ENCODE measurements at regions not wholly inside any gene's neighbourhood (a gene's known extent, or its start where the extent isn't known, plus 50 kb on each side); places are given as distances from the start of the nearest gene placed in this dataset.
"Not testable (repeated sequence)": the region's sequence is repeated elsewhere in the genome, so short reads cannot be mapped to it uniquely, and the experiment has no call there.

DNA sequence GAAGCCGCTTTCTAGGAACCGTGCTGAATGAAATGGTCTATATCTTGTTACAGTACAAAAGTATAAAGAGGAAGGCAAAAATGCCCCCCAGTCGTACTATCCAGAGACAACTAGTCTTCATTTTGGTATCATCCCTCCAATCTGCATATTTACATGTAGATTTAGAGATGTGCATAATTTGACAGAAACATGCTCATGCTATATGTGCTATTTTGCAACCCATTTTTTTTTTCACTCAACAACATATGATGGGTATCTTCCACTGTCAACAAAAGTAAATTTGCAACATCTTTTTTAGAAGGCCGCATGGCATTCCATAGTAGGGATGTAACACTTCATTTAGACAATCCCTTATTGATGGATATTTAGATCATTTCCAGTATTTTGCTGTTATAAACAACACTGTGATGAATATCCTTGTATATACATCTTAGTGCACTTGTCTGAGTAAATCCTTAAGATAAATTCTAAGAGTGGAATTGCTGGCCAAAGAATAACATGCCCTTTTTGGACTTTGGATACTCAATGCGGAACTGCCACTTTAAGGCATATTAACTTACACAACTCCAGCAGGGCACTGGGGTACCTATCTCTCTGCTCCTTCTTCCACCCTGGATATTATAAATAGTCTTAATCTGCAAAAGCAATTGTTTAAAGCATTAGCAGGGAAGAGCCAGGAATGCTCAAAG is 71.1 kb upstream of the SH3PXD2B start:
- no peak for DNase-seq

DNA sequence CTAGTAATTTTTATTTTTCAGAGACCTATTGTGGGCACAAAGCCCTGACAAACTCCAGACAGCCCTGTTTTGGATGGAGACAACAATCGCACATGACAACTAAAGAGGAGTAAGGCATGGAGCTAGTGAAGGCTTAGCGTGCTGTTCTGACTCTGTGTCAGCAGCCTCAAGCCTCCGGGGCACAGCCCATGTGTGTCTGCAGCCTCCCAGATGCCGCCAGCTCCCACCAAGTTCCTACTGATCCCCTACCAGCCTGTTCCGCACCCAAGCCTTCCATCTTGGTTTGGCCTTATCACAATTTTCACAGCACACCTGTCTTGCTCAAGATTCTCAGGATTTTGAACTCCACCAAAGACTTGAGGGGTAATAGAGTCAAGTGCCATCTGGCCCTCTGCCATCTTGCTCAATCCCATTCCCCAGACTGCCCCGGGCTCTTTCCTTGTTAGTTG is 70.3 kb upstream of the SH3PXD2B start:
- DNase-seq, result no peak

DNA sequence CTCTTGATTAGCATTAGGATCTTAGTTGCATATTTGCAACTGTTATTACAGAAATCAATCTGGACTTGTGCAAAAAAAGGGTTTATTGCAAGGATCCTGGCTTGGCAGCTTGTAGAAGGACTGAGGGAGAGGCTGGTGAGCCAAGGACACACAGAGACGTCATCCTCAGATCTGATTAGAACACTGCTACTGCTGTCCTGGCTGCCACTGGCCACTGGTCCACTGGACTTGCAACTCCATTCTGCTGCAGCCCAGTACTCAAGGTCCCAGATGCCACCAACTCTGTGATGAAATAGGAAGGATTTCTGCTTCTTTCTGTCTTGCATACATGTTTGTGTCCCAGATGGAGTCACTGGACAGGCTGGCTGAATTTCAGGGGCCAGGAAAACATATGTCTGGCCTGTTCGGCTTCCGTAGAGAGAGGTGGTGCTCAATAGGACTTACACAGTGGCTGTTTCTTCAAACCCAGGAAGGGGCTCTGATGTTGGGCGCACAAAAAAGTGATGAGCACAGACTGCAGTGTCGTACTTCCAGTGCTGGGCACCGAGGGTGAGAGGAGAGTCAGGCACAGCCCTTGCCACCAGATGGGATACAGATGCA is 68.9 kb upstream of the SH3PXD2B start:
- no peak for DNase-seq

DNA sequence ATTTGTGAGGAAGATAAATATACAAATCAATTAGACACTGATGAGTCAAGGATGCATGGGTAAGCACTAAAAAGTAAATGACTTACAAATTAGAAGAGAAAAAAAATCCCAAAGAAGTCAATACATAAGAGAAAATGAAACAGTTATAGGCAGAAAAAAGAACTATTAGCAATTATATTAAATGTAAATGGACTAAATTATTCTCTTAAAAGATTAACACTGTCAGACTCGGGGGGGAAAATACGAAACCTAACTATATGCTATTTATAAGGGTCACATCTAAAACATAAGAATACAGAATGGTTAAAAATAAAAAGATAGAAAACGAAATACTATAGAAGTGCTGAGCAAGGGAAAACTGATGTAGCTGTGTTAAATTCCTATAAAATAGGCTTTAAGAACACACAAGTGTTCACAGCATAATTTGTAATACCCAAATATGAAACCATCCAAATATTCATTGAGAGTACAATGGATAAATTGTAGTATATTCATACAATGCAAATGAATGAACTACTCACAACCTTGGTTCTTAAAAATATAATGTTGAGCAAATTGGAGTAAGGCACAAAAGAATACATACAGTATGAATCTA is 67.1 kb upstream of the SH3PXD2B start:
- DNase-seq, result no peak

DNA sequence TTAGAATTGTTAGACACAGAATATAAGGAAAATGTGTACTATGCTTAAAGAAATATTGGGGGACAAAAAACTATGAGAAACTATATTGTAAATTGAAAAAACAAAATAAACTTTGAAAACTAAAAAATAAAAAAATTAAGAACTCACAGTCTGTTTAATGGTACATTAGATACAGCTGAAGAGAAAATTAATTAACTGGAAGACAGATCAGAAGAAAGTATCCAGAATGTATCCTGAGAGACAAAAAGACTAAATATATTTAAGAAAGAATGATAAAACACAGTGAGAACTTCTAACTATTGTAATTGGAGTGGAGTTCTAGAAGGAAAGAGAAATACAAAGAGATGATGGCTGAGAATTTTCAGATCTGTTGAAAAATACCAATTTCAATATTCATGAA is 57.6 kb upstream of the SH3PXD2B start:
- DNase-seq, result no peak

DNA sequence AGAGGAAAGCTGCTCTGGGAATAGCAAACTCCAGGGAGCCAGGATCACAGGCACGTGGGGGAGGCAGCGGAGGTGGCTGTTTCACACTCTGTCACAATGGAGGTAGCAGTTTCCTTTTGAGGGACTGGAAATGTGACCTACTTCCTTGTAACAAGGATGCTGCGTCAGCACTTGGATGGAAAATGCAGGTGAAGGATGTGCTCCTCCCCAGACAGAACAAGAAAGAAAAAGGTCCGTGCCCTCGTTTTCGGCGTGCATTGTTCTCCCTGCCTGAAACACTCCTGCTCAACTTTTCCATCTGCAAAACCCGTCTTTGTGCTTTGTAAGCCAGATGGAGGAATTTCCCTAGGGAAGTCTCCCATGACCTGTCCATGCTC is 55.1 kb upstream of the SH3PXD2B start:
- DNase-seq, result no peak

DNA sequence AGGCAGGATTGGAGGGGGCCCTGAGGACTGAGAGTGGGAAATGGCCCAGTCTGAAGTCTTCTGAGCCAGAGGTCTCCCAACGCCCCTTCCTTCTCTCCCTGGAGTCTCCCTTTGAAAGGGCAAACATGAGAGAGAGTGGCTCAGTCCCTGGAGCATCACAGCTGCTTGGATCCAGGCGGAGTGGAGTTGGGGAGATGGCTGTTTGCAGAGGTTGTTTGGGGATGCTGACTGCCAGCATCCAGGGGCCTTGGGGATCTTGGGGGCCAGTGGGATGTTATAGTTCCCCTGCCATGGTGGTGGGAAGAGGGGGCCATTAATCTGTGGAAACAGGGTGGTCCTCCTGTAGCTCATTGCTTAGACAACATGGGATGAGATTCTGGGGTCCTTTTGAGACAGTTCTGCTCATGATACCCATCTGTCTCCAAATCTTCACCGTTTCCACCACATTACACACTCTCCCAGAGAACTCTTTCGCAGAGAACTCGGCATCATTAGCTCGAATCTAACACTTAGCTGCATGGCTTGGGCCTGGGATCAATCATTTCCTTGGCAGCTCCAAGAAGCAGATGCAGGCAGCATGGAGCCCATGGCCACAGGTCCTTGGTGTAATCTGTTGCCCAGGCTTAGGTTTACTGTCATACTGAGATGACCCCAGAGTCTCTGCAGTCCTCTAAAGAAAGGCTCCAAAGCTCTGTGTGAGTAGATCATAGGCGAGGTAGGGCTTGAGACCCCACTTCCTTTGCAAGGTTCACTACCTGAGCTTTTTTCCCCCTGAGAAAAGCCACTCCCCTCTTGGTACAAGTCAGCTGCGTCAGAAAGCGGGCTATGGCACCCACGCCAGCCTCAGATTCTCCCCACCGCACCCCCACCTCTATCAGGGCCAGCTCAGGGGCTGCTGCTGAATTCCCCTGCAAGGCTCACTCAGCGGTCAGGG is 54.4 kb upstream of the SH3PXD2B start:
- DNase-seq, result no peak

DNA sequence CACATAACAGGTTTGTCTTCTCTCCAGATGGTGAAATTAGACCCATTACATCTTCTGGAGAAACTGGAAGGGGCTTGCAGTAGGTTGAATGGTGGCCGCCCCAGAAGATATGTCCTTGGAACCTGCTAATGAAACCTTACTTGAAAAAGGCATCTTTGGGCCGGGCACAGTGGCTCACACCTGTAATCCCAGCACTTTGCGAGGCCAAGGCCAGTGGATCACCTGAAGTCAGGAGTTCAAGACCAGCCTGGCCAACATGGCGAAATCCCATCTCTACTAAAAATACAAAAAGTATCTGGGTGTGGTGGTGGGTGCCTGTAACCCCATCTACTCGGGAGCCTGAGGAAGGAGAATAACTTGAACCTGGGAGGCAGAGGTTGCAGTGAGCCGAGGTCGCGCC is 53.2 kb upstream of the SH3PXD2B start:
- DNase-seq, result not testable (repeated sequence)

DNA sequence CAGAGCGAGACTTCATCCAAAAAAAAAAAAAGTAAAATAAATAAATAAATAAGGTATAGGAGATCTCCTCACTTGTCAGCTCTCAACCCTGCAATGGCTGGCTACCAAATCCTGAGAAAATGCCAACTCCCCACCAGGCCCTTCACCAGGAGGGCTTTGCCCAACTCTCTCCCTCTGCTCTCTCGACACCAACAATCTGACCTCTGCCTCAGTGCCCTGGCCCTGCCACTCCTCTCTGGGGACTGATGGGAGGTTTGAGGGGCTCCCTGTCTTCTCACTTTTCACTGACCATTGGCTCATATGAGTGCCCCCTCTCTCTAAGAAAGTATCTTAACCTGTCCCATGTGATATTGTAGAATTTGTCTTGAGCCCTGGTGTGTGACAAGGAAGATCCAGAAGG is 52.6 kb upstream of the SH3PXD2B start:
- no peak for DNase-seq

DNA sequence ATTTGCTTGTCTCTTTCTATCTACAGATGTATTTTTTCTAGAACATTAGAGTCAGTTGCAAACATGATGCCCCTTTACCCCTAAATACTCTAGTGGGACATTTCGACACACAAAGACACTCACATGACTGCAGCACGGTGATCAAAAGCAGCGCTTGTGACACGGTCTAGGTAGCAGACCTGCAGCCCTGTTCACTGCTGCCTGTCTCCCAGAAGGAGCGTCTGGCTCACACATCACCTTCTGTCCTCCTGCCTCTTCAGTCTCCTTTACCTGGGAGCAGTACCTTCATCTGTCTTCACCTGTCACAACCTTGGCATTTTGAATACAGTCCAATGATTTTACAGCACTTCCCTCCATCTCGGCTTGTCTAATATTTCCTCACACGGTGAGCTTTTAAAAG is 51.9 kb upstream of the SH3PXD2B start:
- no peak for DNase-seq

DNA sequence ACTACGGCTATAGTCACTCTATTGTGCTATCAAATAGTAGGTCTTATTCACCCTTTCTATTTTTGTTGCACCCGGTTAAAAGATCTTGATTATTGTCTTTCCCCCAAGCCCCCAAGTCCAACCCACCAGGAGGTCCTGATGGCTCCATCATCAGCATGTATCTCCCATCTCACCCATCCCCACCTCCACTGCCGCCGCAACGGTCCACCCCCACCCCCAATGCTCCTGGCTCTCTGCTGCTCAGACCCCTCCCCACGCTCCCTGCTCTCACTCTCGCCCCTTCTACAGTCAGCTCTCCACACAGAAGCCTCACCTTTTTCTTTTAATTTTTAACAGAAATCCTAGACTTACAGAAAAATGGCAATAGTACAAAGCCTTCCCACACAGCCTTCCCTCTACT is 51.5 kb upstream of the SH3PXD2B start:
- no peak for DNase-seq

DNA sequence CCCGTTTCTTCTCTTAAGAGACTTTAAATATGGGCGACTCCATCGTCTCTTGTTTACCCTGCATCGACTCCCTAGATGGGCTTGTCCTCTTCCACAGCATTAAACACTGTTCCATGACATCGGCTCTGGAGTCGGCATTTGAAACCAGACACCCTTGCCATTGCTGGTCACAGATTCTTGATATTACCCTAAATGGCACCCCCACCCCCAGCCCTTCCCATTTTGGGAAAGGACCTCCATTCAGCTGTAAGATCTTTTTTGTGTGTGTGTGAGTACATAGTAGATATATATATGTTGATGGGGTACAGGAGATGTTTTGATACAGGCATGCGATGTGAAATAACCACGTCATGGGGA is 51.1 kb upstream of the SH3PXD2B start:
- no peak for DNase-seq

DNA sequence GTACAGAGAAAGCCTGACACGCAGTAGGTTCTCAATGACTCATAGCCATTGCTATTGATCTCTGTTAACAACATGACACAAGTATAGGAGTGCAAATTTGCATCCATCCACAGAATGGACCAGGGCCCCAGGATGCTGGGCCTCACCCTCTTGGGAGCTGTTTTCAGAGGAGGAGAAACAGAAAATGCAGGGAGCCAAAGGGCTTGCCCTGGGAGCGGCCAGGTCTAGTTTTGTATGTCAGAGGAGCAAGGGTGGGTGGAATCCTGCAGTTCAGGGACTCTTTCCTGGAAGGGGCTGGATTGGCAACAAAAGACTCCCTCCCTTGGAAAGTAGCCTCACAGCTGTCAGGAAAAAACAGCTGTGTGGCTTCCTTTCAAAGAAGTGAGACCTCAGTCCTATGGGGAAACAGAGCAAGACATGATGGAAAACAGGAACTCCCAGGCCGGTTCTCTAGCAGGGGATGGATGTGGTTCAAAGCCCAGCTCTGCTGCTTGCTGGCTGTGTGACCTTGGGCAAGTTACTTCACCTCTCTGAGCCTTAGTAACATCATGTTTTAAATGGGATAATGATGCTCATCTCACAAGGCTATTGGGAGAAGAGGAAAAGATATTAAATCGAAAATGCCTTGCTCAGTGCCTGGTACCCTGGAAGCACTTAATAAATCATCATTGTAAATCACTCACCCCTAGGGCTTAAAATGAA is 50.5 kb upstream of the SH3PXD2B start:
- no peak for DNase-seq

DNA sequence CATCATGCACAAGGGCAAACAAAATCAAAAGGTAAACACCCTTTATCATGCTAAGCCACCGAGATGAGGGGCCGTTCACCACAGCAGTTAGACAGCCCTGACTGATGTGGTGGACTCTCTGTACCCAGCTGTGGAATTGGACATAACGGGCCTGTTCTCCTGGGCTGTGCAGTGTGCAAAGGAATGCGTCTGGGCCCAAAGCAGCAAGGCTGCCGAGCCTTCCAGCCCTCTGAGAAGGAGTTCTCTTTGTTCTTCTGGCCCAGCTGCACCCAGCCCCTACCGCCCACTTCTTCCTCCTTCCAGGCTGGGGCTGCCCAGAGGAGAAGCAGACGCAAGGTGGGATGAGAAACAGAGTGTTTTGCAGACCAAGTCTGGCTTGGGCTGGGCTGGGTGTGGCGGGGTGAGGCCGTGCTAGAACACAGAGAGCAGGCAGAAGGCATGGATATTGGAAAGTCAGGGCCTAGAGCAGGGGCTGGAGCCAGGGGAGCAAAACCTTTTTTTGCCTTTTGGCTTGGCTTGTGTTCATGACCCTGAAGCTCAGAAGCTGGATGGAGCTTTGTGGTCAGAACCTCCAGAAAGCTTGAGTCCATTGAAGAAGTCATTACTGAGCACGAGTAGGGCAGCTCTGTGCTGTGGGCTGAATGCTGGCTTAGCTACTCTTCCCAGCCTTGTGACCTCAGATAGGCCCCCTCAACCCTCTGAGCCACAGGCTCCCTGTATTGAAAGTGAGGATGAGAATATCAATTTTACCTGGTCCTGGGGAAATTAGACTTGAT is 49.8 kb upstream of the SH3PXD2B start:
- DNase-seq, result peak; percentile 39 to 71 (median 58)

Data from suppressor macrophage treated with lipopolysaccharide for 1 hour (primary cell).